ENCODE measurements at regions not wholly inside any gene's neighbourhood (a gene's known extent, or its start where the extent isn't known, plus 50 kb on each side); places are given as distances from the start of the nearest gene placed in this dataset.

DNA sequence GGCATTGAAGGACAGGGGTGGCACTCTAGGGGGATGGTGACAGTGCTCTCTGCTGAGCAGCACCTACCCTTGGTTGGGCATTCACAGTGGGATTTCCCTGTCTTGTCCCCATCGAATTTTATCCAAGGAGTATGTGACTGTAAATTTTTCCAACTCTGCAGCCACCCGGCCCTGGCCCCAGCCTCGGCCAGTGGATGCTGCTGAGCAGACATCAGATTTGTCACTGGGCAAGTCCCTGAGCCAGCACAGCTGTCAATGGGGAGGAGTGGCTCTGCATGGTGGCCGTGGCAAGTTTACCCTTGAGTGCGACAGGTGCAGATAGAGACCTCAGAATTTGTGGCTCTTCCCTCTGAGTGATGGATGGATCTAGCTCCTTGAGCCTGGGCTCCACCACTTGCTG is 240.2 kb upstream of the CSF3R start:
- TF ChIP-seq SP1 (IDR thresholded peaks at IDR 0.05) (no peak), RXRA (IDR thresholded peaks at IDR 0.05) (no peak), FOXA1 (IDR thresholded peaks at IDR 0.05) (no peak), GABPA (IDR thresholded peaks at IDR 0.05 in 1 of 2, conservative IDR thresholded peaks at IDR 0.05 in 1 of 2) (no peak), YY1 (IDR thresholded peaks at IDR 0.05) (no peak), HNF4G (IDR thresholded peaks at IDR 0.05) (no peak)
- TF ChIP-seq, protein P1, sequence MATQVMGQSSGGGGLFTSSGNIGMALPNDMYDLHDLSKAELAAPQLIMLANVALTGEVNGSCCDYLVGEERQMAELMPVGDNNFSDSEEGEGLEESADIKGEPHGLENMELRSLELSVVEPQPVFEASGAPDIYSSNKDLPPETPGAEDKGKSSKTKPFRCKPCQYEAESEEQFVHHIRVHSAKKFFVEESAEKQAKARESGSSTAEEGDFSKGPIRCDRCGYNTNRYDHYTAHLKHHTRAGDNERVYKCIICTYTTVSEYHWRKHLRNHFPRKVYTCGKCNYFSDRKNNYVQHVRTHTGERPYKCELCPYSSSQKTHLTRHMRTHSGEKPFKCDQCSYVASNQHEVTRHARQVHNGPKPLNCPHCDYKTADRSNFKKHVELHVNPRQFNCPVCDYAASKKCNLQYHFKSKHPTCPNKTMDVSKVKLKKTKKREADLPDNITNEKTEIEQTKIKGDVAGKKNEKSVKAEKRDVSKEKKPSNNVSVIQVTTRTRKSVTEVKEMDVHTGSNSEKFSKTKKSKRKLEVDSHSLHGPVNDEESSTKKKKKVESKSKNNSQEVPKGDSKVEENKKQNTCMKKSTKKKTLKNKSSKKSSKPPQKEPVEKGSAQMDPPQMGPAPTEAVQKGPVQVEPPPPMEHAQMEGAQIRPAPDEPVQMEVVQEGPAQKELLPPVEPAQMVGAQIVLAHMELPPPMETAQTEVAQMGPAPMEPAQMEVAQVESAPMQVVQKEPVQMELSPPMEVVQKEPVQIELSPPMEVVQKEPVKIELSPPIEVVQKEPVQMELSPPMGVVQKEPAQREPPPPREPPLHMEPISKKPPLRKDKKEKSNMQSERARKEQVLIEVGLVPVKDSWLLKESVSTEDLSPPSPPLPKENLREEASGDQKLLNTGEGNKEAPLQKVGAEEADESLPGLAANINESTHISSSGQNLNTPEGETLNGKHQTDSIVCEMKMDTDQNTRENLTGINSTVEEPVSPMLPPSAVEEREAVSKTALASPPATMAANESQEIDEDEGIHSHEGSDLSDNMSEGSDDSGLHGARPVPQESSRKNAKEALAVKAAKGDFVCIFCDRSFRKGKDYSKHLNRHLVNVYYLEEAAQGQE (IDR thresholded peaks at IDR 0.05) = no peak
- TF ChIP-seq, protein P2, sequence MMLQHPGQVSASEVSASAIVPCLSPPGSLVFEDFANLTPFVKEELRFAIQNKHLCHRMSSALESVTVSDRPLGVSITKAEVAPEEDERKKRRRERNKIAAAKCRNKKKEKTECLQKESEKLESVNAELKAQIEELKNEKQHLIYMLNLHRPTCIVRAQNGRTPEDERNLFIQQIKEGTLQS (IDR thresholded peaks at IDR 0.05) = no peak
- no peak overlapping the region for H3K27ac ChIP-seq (ENCODE audit: low read depth in 1 of 2, low read length in 2 of 2)
- no peaks in the 10 kb centered on the region for H3K9me3 ChIP-seq (ENCODE audit: control insufficient read depth in 4 of 4, low read length in 3 of 4)
- no peaks in the 10 kb centered on the region for H3K4me1 ChIP-seq (ENCODE audit: control insufficient read depth in 4 of 4, insufficient read depth in 4 of 4, low read length in 3 of 4)
- H3K9ac ChIP-seq (ENCODE audit: low read depth in 1 of 2, low read length in 2 of 2) = no peak overlapping the region
- H3K27me3 ChIP-seq (ENCODE audit: control insufficient read depth in 4 of 4, insufficient read depth in 4 of 4, low read length in 3 of 4) = peaks cover 0 to 7% (median 3%) of the 10 kb centered on the region in 4 donors
- no peaks in the 10 kb centered on the region for H3K36me3 ChIP-seq (ENCODE audit: control insufficient read depth in 4 of 4, insufficient read depth in 3 of 4, low read depth in 1 of 4, low read length in 3 of 4)
- no peak for DNase-seq (ENCODE audit: low spot score)
- no peak overlapping the region for H3K4me3 ChIP-seq (ENCODE audit: low read depth in 1 of 3, low read length in 3 of 3)
- WGBS = 51% methylated on average over 5 of the region's 5 CpGs

DNA sequence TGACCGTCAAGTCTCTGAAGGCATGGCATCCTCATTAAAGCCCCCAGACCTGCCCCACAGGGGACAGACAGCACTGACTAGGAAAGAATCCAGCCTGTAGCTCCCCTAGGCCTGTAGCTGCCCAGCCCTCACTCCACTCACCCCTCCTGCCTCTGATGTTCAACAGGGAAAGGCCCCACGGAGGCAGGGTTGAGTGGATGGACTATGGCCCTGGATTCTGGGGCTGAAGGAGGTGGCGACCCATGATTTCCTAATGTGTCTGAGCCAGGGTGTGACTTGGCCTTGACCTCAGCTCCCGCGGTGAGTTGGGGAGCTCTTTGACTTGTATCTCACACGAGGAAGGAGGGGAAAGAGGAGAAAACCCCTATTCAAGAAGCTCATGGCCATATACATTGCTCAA is 238.5 kb upstream of the CSF3R start:
- WGBS = 55% methylated on average over 6 of the region's 6 CpGs
- H3K4me3 ChIP-seq (ENCODE audit: low read depth in 1 of 3, low read length in 3 of 3) = no peak overlapping the region
- TF ChIP-seq TAF1 (conservative IDR thresholded peaks at IDR 0.05) (no peak), HNF4A (conservative IDR thresholded peaks at IDR 0.05) (no peak), RAD21 (IDR thresholded peaks at IDR 0.05) (no peak), SP1 (IDR thresholded peaks at IDR 0.05) (no peak), RXRA (IDR thresholded peaks at IDR 0.05) (no peak), GABPA (IDR thresholded peaks at IDR 0.05 in 1 of 2, conservative IDR thresholded peaks at IDR 0.05 in 1 of 2) (no peak), NR2F2 (IDR thresholded peaks at IDR 0.05) (no peak), EGR1 (IDR thresholded peaks at IDR 0.05; ENCODE audit: low read depth in 2 of 2) (no peak)
- TF ChIP-seq, protein P3, sequence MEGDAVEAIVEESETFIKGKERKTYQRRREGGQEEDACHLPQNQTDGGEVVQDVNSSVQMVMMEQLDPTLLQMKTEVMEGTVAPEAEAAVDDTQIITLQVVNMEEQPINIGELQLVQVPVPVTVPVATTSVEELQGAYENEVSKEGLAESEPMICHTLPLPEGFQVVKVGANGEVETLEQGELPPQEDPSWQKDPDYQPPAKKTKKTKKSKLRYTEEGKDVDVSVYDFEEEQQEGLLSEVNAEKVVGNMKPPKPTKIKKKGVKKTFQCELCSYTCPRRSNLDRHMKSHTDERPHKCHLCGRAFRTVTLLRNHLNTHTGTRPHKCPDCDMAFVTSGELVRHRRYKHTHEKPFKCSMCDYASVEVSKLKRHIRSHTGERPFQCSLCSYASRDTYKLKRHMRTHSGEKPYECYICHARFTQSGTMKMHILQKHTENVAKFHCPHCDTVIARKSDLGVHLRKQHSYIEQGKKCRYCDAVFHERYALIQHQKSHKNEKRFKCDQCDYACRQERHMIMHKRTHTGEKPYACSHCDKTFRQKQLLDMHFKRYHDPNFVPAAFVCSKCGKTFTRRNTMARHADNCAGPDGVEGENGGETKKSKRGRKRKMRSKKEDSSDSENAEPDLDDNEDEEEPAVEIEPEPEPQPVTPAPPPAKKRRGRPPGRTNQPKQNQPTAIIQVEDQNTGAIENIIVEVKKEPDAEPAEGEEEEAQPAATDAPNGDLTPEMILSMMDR (IDR thresholded peaks at IDR 0.05; ENCODE audit: low read depth, low read length, missing input control) = no peak
- TF ChIP-seq, protein P4, sequence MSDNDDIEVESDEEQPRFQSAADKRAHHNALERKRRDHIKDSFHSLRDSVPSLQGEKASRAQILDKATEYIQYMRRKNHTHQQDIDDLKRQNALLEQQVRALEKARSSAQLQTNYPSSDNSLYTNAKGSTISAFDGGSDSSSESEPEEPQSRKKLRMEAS (IDR thresholded peaks at IDR 0.05) = no peak
- TF ChIP-seq, protein P1 (IDR thresholded peaks at IDR 0.05) = no peak
- TF ChIP-seq, protein P2 (IDR thresholded peaks at IDR 0.05) = no peak
- no peaks in the 10 kb centered on the region for H3K36me3 ChIP-seq (ENCODE audit: control insufficient read depth in 4 of 4, insufficient read depth in 3 of 4, low read depth in 1 of 4, low read length in 3 of 4)
- DNase-seq (ENCODE audit: low spot score) = no peak
- peaks cover 0 to 7% (median 3%) of the 10 kb centered on the region in 4 donors for H3K27me3 ChIP-seq (ENCODE audit: control insufficient read depth in 4 of 4, insufficient read depth in 4 of 4, low read length in 3 of 4)
- no peak overlapping the region for H3K27ac ChIP-seq (ENCODE audit: low read depth in 1 of 2, low read length in 2 of 2)
- no peaks in the 10 kb centered on the region for H3K4me1 ChIP-seq (ENCODE audit: control insufficient read depth in 4 of 4, insufficient read depth in 4 of 4, low read length in 3 of 4)
- no peak overlapping the region for H3K9ac ChIP-seq (ENCODE audit: low read depth in 1 of 2, low read length in 2 of 2)
- H3K9me3 ChIP-seq (ENCODE audit: control insufficient read depth in 4 of 4, low read length in 3 of 4) = no peaks in the 10 kb centered on the region

Data from liver (tissue), 8 donors.